Suprapubic skin (tissue), 4 donors: ENCODE measurements at regions not wholly inside any gene's neighbourhood (a gene's known extent, or its start where the extent isn't known, plus 50 kb on each side); places are given as distances from the start of the nearest gene placed in this dataset.

Experiments used
- DNase-seq, 2 donors: peaks; one replicate each; pipeline ENCODE4 v3.0.0-alpha.2; 2019; ENCODE audit warnings: low spot score in 2 of 2
- H3K27ac ChIP-seq: fragments of 200-600 bp; sonication (generic); one replicate; pipeline ENCODE4 v1.5.1; 2019
- H3K27me3 ChIP-seq: fragments of 200-600 bp; sonication (generic); one replicate; pipeline ENCODE4 v1.5.1; 2019
- H3K36me3 ChIP-seq: fragments of 200-600 bp; sonication (generic); one replicate; pipeline ENCODE4 v1.5.1; 2019
- H3K4me1 ChIP-seq: fragments of 200-600 bp; sonication (generic); one replicate; pipeline ENCODE4 v1.5.1; 2019
- H3K4me3 ChIP-seq: fragments of 200-600 bp; sonication (generic); one replicate; pipeline ENCODE4 v1.5.1; 2019; ENCODE audit warnings: mild to moderate bottlenecking
- H3K9me3 ChIP-seq: fragments of 200-600 bp; sonication (generic); one replicate; pipeline ENCODE4 v1.5.1; 2019
- EP300 ChIP-seq: sonication (generic); formaldehyde crosslinking; IDR thresholded peaks from one replicate; pipeline ENCODE4 v1.6.1; 2017; ENCODE audit warnings: antibody characterized with exemption
- POLR2A ChIP-seq, 2 donors: fragments of 450-650 bp; IDR thresholded peaks; one replicate each; pipeline ENCODE4 v1.6.1; 2017; ENCODE audit warnings: antibody characterized with exemption in 2 of 2, mild to moderate bottlenecking in 2 of 2, moderate library complexity in 2 of 2
- POLR2AphosphoS5 ChIP-seq, 3 donors: sonication (generic); formaldehyde crosslinking; IDR thresholded peaks; one replicate each; pipeline ENCODE4 v1.6.1; 2017; ENCODE audit warnings: antibody characterized with exemption in 3 of 3
- WGBS: methylation state at CpG from one replicate; pipeline ENCODE4 v1.1.5; 2018; 5-methylcytosine and 5-hydroxymethylcytosine counted together
- TF ChIP-seq, protein P1 (sequence below), 2 donors: fragments of 200-600 bp in 1 of 2; fragments of 450-650 bp in 1 of 2; sonication (generic) in 1 of 2; IDR thresholded peaks; one replicate each; pipeline ENCODE4 v1.5.1; 2016 to 2019; ENCODE audit warnings: antibody characterized with exemption in 2 of 2, mild to moderate bottlenecking in 1 of 2, moderate library complexity in 1 of 2

DNA sequence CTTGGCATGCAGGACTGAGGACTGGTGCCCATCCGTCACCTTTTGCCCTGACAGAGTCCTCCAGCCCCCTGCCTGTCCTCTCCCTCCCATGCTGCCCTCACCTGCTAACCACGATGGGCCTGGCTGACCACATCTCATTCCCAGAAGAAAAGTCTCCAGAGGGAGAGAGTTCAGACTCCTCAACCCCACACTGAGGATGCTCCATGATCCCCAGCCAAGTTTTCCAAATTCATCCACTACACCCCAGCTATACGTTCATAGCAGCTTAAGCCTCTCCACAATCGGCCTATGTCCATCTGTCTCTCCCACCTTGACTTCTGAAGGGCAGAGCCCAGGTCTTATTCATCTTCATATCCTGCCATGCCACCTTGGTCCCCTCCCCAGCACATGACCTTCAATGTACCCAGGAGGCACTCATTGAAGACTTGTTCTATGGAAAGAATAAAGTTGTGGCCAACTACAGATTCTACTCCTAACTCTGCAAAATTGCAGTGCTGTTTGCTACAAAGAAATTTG lies 115.6 kb upstream of the ID2 start:
- 89% methylated on average over 4 of the region's 4 CpGs for WGBS
- Histone ChIP-seq H3K36me3 (no peaks in the 10 kb centered on the region), H3K4me1 (no peaks in the 10 kb centered on the region), H3K9me3 (no peaks in the 10 kb centered on the region), H3K27me3 (no peaks in the 10 kb centered on the region), H3K4me3 (no peak overlapping the region), H3K27ac (no peak overlapping the region)
- DNase-seq, result peak in 1 of 2 donors; percentile 26
- TF ChIP-seq POLR2A (IDR thresholded peaks at IDR 0.05) (no peak), POLR2AphosphoS5 (IDR thresholded peaks at IDR 0.05) (no peak), EP300 (no peak)
- TF ChIP-seq, protein P1, sequence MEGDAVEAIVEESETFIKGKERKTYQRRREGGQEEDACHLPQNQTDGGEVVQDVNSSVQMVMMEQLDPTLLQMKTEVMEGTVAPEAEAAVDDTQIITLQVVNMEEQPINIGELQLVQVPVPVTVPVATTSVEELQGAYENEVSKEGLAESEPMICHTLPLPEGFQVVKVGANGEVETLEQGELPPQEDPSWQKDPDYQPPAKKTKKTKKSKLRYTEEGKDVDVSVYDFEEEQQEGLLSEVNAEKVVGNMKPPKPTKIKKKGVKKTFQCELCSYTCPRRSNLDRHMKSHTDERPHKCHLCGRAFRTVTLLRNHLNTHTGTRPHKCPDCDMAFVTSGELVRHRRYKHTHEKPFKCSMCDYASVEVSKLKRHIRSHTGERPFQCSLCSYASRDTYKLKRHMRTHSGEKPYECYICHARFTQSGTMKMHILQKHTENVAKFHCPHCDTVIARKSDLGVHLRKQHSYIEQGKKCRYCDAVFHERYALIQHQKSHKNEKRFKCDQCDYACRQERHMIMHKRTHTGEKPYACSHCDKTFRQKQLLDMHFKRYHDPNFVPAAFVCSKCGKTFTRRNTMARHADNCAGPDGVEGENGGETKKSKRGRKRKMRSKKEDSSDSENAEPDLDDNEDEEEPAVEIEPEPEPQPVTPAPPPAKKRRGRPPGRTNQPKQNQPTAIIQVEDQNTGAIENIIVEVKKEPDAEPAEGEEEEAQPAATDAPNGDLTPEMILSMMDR (IDR thresholded peaks at IDR 0.05), result no peak

DNA sequence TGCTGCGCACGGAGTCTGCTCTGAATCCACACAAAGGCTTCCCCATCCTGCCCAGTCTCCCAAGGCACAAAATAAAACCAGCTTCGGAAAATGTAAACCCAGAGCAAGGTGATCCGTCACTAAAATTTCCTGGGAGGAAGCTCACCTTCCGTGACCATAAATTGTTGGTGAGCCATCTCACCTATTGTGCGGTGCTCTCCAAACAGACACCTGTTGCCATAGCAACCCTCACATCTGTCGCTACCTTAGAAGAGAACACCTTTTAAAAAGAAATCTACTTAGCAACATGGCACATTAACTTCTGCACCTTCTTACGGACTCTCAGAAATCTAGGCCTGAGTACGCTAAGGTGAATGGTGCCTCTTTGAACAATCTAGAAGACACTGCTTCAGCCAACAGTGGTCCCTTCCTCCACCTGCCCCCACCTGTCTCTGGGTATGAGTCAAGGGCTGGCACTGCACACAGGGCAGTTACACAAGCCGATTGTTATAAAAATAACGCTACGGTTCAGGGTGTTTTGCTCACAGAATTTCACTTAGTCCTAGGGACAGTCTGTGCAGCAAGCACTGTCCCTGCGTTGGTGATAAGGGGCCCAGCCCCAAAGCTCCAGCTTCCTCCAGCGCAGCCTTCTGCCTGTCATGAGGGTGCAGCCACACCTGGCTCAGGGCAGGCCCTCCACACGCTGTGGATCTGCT lies 114.9 kb upstream of the ID2 start:
- Histone ChIP-seq H3K9me3 (no peaks in the 10 kb centered on the region), H3K4me1 (no peaks in the 10 kb centered on the region), H3K27me3 (no peaks in the 10 kb centered on the region), H3K4me3 (no peak overlapping the region), H3K36me3 (no peaks in the 10 kb centered on the region), H3K27ac (no peak overlapping the region)
- DNase-seq, result peak in 1 of 2 donors; percentile 41
- WGBS, result 93% methylated on average over 15 of the region's 15 CpGs
- TF ChIP-seq EP300, result no peak
- no peak for TF ChIP-seq POLR2AphosphoS5 (IDR thresholded peaks at IDR 0.05)
- TF ChIP-seq, protein P1 (IDR thresholded peaks at IDR 0.05), result no peak

DNA sequence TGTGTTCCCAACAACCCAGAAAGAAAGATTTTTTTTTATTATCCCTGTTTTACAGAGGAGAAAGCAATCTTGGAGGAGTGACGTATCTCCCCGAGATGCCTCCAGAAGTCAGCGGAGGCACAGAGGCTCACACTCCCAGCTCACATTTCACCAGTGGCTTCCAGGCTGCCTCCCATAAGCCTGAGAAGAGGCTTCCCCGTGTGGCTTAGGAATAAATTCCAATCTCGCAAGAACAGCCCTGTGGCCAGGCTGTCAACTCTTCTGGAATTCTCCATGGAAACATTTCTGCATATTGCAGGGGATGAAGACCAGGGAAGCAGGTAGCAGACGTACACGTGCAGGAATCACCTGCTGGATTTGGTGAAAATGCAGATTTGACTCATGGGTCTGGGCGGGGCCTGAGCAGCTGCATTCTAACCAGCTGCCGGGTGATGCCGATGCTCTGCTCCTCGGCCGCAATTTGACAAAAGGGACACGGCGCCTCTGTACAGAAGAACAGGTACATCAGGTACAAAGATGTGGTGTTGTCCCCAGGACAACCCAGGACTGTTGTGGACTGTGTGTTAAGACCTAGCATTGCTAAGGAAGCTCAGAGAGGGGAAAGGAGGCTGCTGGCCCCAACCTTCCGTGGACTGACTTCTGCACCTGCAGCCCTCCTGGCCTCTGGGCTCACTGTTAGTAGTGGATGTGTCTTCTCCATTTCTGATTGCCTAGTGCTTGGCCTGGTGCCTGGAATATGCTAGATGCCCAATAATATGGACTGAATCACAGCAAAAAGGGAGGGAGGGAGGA lies 114.2 kb upstream of the ID2 start:
- no peaks in the 10 kb centered on the region for H3K9me3 ChIP-seq
- TF ChIP-seq POLR2A (IDR thresholded peaks at IDR 0.05), result no peak
- TF ChIP-seq POLR2AphosphoS5 (IDR thresholded peaks at IDR 0.05), result no peak
- TF ChIP-seq, protein P1 (IDR thresholded peaks at IDR 0.05), result no peak
- TF ChIP-seq EP300, result no peak
- H3K36me3 ChIP-seq, result no peaks in the 10 kb centered on the region
- no peaks in the 10 kb centered on the region for H3K27me3 ChIP-seq
- no peak overlapping the region for H3K4me3 ChIP-seq
- no peaks in the 10 kb centered on the region for H3K4me1 ChIP-seq
- 93% methylated on average over 15 of the region's 15 CpGs for WGBS
- no peak overlapping the region for H3K27ac ChIP-seq
- peak in 1 of 2 donors; percentile 45 for DNase-seq

DNA sequence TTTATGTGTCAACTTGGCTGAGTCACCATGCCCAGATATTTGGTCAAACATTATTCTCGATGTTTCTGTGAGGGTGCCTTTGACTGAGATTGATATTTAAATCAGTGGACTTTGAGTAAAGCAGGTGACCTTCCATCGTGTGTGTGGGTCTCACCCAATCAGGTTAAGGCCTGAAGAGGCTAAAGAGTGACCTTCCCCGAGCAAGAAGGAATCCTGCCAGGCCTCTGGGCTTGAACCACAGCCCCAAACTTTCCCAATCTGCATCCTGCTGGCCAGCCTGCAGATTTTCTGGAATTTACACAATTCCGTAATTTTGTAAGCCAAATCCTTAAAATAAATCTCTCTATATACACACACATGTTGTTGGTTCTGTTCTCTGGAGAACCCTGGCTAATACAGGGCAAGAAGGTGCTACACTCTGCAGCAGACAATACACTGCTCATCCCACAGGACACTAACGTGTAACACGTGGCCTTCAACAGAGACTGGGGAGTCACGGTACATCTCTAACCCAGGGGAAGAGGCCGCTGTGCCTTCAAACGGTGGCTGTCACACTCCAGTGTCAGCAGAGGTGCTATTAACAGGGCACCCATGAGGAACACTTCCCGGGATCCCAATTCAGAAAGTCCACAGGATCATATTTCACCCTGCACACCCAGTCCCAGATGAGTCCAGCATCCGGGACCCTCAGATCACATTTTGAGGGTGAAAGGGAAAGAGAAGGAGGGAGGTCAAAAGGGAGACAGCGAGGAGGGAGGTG lies 113.1 kb upstream of the ID2 start:
- peak in 1 of 2 donors; percentile 35 for DNase-seq
- Histone ChIP-seq H3K4me3 (no peak overlapping the region), H3K36me3 (no peaks in the 10 kb centered on the region), H3K9me3 (no peaks in the 10 kb centered on the region), H3K27ac (no peak overlapping the region), H3K27me3 (no peaks in the 10 kb centered on the region), H3K4me1 (no peaks in the 10 kb centered on the region)
- 87% methylated on average over 12 of the region's 12 CpGs for WGBS
- TF ChIP-seq POLR2AphosphoS5 (IDR thresholded peaks at IDR 0.05), result no peak
- TF ChIP-seq EP300, result no peak
- no peak for TF ChIP-seq POLR2A (IDR thresholded peaks at IDR 0.05)
- TF ChIP-seq, protein P1 (IDR thresholded peaks at IDR 0.05), result no peak
